ENCODE measurements at regions not wholly inside any gene's neighbourhood (a gene's known extent, or its start where the extent isn't known, plus 50 kb on each side); places are given as distances from the start of the nearest gene placed in this dataset.

DNA sequence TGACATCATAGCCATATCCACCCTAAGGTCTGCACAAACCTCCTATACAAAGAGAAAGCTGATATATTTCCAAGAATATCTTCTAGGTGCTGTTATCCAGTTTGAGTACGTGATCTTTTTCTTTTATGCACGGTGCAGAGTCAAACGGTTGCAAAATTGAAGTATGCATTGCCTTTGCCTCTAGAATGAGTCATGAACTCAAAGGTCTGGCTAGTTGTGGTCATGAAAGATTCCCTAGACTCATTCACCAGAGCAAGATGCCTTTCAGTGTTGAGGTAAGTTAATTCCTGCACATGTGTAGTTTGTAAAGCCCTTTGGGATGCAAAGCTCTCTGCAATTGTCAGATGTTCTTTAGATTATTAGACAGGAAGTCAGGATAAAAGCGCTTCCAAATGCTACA lies 704.4 kb downstream of the PCDH19 start:
- no peaks in the 10 kb centered on the region for H3K9me3 ChIP-seq
- no peaks in the 10 kb centered on the region for H3K27me3 Mint-ChIP-seq (ENCODE audit: insufficient read depth, unreplicated experiment)
- CTCF ChIA-PET: no interaction called here
- intact Hi-C loops (cut with micrococcal nuclease; ENCODE audit: unreplicated experiment): no loop called here
- H3K27me3 ChIP-seq (replicated peaks; ENCODE audit: control insufficient read depth, insufficient read depth, low read length): no peaks in the 10 kb centered on the region
- POLR2A ChIA-PET: no interaction called here
- no peaks in the 10 kb centered on the region for H3K4me1 ChIP-seq
- no peak overlapping the region for H3K4me3 ChIP-seq (ENCODE audit: low read depth, low read length)
- DNase-seq: no peak
- BruUV-seq (replicated peaks): no TSS peak
- H3K36me3 Mint-ChIP-seq (ENCODE audit: insufficient read depth, unreplicated experiment): no peaks in the 10 kb centered on the region
- no peaks in the 10 kb centered on the region for H3K36me3 ChIP-seq (ENCODE audit: control insufficient read depth, insufficient read depth, low read length)
- no peak overlapping the region for H3K4me3 Mint-ChIP-seq (ENCODE audit: unreplicated experiment)
- no peaks in the 10 kb centered on the region for H3K4me1 Mint-ChIP-seq (ENCODE audit: low read depth, unreplicated experiment)
- TF ChIP-seq, protein P1, sequence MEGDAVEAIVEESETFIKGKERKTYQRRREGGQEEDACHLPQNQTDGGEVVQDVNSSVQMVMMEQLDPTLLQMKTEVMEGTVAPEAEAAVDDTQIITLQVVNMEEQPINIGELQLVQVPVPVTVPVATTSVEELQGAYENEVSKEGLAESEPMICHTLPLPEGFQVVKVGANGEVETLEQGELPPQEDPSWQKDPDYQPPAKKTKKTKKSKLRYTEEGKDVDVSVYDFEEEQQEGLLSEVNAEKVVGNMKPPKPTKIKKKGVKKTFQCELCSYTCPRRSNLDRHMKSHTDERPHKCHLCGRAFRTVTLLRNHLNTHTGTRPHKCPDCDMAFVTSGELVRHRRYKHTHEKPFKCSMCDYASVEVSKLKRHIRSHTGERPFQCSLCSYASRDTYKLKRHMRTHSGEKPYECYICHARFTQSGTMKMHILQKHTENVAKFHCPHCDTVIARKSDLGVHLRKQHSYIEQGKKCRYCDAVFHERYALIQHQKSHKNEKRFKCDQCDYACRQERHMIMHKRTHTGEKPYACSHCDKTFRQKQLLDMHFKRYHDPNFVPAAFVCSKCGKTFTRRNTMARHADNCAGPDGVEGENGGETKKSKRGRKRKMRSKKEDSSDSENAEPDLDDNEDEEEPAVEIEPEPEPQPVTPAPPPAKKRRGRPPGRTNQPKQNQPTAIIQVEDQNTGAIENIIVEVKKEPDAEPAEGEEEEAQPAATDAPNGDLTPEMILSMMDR (IDR thresholded peaks at IDR 0.05; ENCODE audit: insufficient read depth in 1 of 2, low read depth in 1 of 2, low read length in 1 of 2, severe bottlenecking in 1 of 2, unreplicated experiment in 1 of 2): no peak
- H3K27ac Mint-ChIP-seq (ENCODE audit: unreplicated experiment): no peak overlapping the region
- H3K9me3 Mint-ChIP-seq (ENCODE audit: unreplicated experiment): no peaks in the 10 kb centered on the region

GRCh38 chrX:99703473-99703872 lies 706.6 kb downstream of the PCDH19 start:
- Mint-ChIP-seq H3K27me3 (ENCODE audit: insufficient read depth, unreplicated experiment) (no peaks in the 10 kb centered on the region), H3K4me3 (ENCODE audit: unreplicated experiment) (no peak overlapping the region), H3K27ac (ENCODE audit: unreplicated experiment) (no peak overlapping the region), H3K9me3 (ENCODE audit: unreplicated experiment) (no peaks in the 10 kb centered on the region), H3K4me1 (ENCODE audit: low read depth, unreplicated experiment) (no peaks in the 10 kb centered on the region), H3K36me3 (ENCODE audit: insufficient read depth, unreplicated experiment) (no peaks in the 10 kb centered on the region)
- intact Hi-C loops (cut with micrococcal nuclease; ENCODE audit: unreplicated experiment): no loop called here
- BruUV-seq (replicated peaks): no TSS peak
- H3K4me3 ChIP-seq (ENCODE audit: low read depth, low read length): no peak overlapping the region
- POLR2A ChIA-PET: no interaction called here
- no peaks in the 10 kb centered on the region for H3K36me3 ChIP-seq (ENCODE audit: control insufficient read depth, insufficient read depth, low read length)
- H3K27me3 ChIP-seq (replicated peaks; ENCODE audit: control insufficient read depth, insufficient read depth, low read length): no peaks in the 10 kb centered on the region
- no peaks in the 10 kb centered on the region for H3K4me1 ChIP-seq
- H3K9me3 ChIP-seq: no peaks in the 10 kb centered on the region
- DNase-seq: no peak
- CTCF ChIA-PET: no interaction called here
- TF ChIP-seq, protein P1 (IDR thresholded peaks at IDR 0.05; ENCODE audit: insufficient read depth in 1 of 2, low read depth in 1 of 2, low read length in 1 of 2, severe bottlenecking in 1 of 2, unreplicated experiment in 1 of 2): no peak

DNA sequence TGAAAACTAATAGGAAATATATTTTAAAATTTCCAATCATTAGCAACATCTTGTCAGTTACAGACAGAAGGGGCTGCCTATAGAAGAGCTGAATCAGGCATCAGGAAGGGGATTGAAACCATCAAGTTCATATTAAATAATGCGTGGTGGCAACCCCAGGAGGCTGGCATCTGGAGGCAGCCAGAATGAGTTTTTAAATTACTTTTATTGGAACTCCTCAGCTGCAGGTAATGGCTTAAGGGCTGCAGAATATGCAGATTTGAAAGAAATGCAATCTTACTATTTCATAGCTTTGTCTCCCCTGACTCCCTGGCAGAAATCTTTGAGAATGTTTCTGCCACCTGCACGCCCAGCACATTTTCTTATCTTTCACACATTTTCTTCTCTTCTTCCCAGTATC lies 711.6 kb downstream of the PCDH19 start:
- Histone ChIP-seq H3K9me3 (no peaks in the 10 kb centered on the region), H3K36me3 (ENCODE audit: control insufficient read depth, insufficient read depth, low read length) (no peaks in the 10 kb centered on the region), H3K4me1 (no peaks in the 10 kb centered on the region), H3K27me3 (replicated peaks; ENCODE audit: control insufficient read depth, insufficient read depth, low read length) (no peaks in the 10 kb centered on the region), H3K4me3 (ENCODE audit: low read depth, low read length) (no peak overlapping the region)
- Mint-ChIP-seq H3K36me3 (ENCODE audit: insufficient read depth, unreplicated experiment) (no peaks in the 10 kb centered on the region), H3K9me3 (ENCODE audit: unreplicated experiment) (no peaks in the 10 kb centered on the region), H3K4me1 (ENCODE audit: low read depth, unreplicated experiment) (no peaks in the 10 kb centered on the region), H3K27me3 (ENCODE audit: insufficient read depth, unreplicated experiment) (no peaks in the 10 kb centered on the region), H3K27ac (ENCODE audit: unreplicated experiment) (no peak overlapping the region), H3K4me3 (ENCODE audit: unreplicated experiment) (no peak overlapping the region)
- ChIA-PET CTCF (no interaction called here), POLR2A (no interaction called here)
- intact Hi-C loops (cut with micrococcal nuclease; ENCODE audit: unreplicated experiment): no loop called here
- no peak for DNase-seq
- TF ChIP-seq, protein P1 (IDR thresholded peaks at IDR 0.05; ENCODE audit: insufficient read depth in 1 of 2, low read depth in 1 of 2, low read length in 1 of 2, severe bottlenecking in 1 of 2, unreplicated experiment in 1 of 2): no peak
- no TSS peak for BruUV-seq (replicated peaks)
